B cell (primary cell): ENCODE measurements at regions not wholly inside any gene's neighbourhood (a gene's known extent, or its start where the extent isn't known, plus 50 kb on each side); places are given as distances from the start of the nearest gene placed in this dataset.

Experiments used
- ATAC-seq: fragments of 200-7000 bp; cut with Tn5 transposase; one replicate; pipeline ENCODE4 v1.10.0; 2021; ENCODE audit warnings: low read depth, mild to moderate bottlenecking, moderate number of reproducible peaks, moderate library complexity
- CTCF ChIA-PET: fragments of 350-600 bp; sonication (Branson Sonifier 250); formaldehyde crosslinking; loops from one replicate; lab custom pipeline; 2021; ENCODE audit warnings: antibody characterized with exemption, inconsistent platforms; lab: Charles Lee
- POLR2A ChIA-PET: fragments of 350-600 bp; sonication (Branson Sonifier 250); formaldehyde crosslinking; loops from one replicate; lab custom pipeline; 2021; ENCODE audit warnings: antibody characterized with exemption; lab: Charles Lee
- DNase-seq: peaks from one replicate; pipeline ENCODE4 v3.0.0; 2013
- H2AFZ ChIP-seq: 2 replicates; pipeline ENCODE4 v1.6.1; 2012; ENCODE audit warnings: mild to moderate bottlenecking, low read depth, low read length; ENCODE audit not compliant: insufficient read depth, poor library complexity, severe bottlenecking
- H3K27ac ChIP-seq, 2 donors: 1 replicate in 1 of 2; 2 replicates in 1 of 2; pipeline ENCODE4 v1.5.1; 2012 to 2013; ENCODE audit warnings: low read length in 2 of 2, mild to moderate bottlenecking in 2 of 2, moderate library complexity in 1 of 2
- H3K27me3 ChIP-seq, 4 experiments: fragments of 200-600 bp in 1 of 4; sonication (generic) in 1 of 4; replicated peaks in 1 of 4; 1 replicate in 2 of 4; 2 replicates in 2 of 4; pipeline versions ENCODE4 v1.6.1 to v1.7.0; 2013 to 2016; ENCODE audit warnings: low read length in 3 of 4, mild to moderate bottlenecking in 2 of 4, mixed read lengths in 1 of 4, moderate library complexity in 1 of 4; ENCODE audit not compliant: insufficient read depth in 4 of 4, control insufficient read depth in 3 of 4; ENCODE audit errors: control extremely low read depth in 1 of 4
- H3K36me3 ChIP-seq, 2 experiments: replicated peaks in 1 of 2; 1 replicate in 1 of 2; 2 replicates in 1 of 2; pipeline versions ENCODE4 v1.6.1 to v1.7.1; 2013; ENCODE audit warnings: low read length in 1 of 2; ENCODE audit not compliant: insufficient read depth in 2 of 2, control insufficient read depth in 1 of 2; ENCODE audit errors: control extremely low read depth in 1 of 2, extremely low read depth in 1 of 2
- H3K4me1 ChIP-seq, 2 donors: fragments of 200-600 bp in 1 of 2; sonication (generic) in 1 of 2; 1 replicate in 1 of 2; 2 replicates in 1 of 2; pipeline versions ENCODE4 v1.5.1 to v1.6.1; 2013 to 2017; ENCODE audit warnings: low read length in 2 of 2; ENCODE audit not compliant: control insufficient read depth in 2 of 2, insufficient read depth in 2 of 2
- H3K4me2 ChIP-seq: replicated peaks from 2 replicates; pipeline ENCODE3; 2012; ENCODE audit warnings: mild to moderate bottlenecking, low read depth, low read length; ENCODE audit not compliant: poor library complexity, severe bottlenecking
- H3K4me3 ChIP-seq, 5 experiments: fragments of 200-600 bp in 1 of 5; sonication (generic) in 1 of 5; 1 replicate in 3 of 5; 2 replicates in 2 of 5; pipeline versions ENCODE4 v1.5.1 to v1.7.0; 2011 to 2016; ENCODE audit warnings: low read length in 4 of 5, mild to moderate bottlenecking in 4 of 5, low read depth in 2 of 5, control low read depth in 1 of 5, moderate library complexity in 1 of 5; ENCODE audit not compliant: insufficient read depth in 1 of 5; ENCODE audit errors: control extremely low read depth in 1 of 5, extremely low read depth in 1 of 5
- H3K79me2 ChIP-seq: fragments of 200-600 bp; sonication (generic); one replicate; pipeline ENCODE4 v1.6.0; 2016; ENCODE audit warnings: low read length; ENCODE audit not compliant: control insufficient read depth, insufficient read depth
- H3K9ac ChIP-seq: fragments of 200-600 bp; sonication (generic); 2 replicates; pipeline ENCODE4 v1.6.1; 2017; ENCODE audit warnings: mild to moderate bottlenecking, low read length, moderate library complexity
- H3K9me3 ChIP-seq, 3 donors: one replicate each; pipeline versions ENCODE4 v1.6.1 to v1.7.1; 2013; ENCODE audit warnings: low read length in 2 of 3; ENCODE audit not compliant: control insufficient read depth in 2 of 3, insufficient read depth in 1 of 3; ENCODE audit errors: control extremely low read depth in 1 of 3
- H4K20me1 ChIP-seq: 2 replicates; pipeline ENCODE4 v1.6.0; 2012; ENCODE audit warnings: mild to moderate bottlenecking, low read length; ENCODE audit not compliant: insufficient read depth, control insufficient read depth, poor library complexity, severe bottlenecking
- H3K27ac Mint-ChIP-seq: one replicate; pipeline ENCODE4 v1.8.0; 2021; ENCODE audit warnings: mixed read lengths
- H3K27me3 Mint-ChIP-seq: one replicate; pipeline ENCODE4 v1.8.0; 2021; ENCODE audit warnings: mixed read lengths
- H3K4me1 Mint-ChIP-seq: one replicate; pipeline ENCODE4 v1.8.0; 2021; ENCODE audit warnings: mixed read lengths
- H3K4me3 Mint-ChIP-seq: one replicate; pipeline ENCODE4 v1.8.0; 2021; ENCODE audit warnings: mixed read lengths
- H3K9me3 Mint-ChIP-seq: one replicate; pipeline ENCODE4 v1.8.0; 2022; ENCODE audit warnings: mixed read lengths; ENCODE audit not compliant: insufficient read depth
- CTCF ChIP-seq: fragments of 200-600 bp; IDR thresholded peaks from one replicate; pipeline ENCODE4 v1.8.0; 2022; ENCODE audit warnings: antibody characterized with exemption, mild to moderate bottlenecking
- EZH2 ChIP-seq: IDR thresholded peaks from 2 replicates; pipeline ENCODE4 v1.6.1; 2012; ENCODE audit warnings: borderline replicate concordance, low read depth, mild to moderate bottlenecking, moderate library complexity, low read length; ENCODE audit not compliant: insufficient read depth, poor library complexity, severe bottlenecking
- WGBS: methylation state at CpG from one replicate; pipeline ENCODE4 v1.1.5; 2013; ENCODE audit warnings: missing lambda C conversion rate; ENCODE audit not compliant: insufficient coverage; 5-methylcytosine and 5-hydroxymethylcytosine counted together
- intact Hi-C: fragments of 100-400 bp; cut with micrococcal nuclease; formaldehyde crosslinking; loops from one replicate; pipeline ENCODE4 v1.10.0; 2022

- Mint-ChIP-seq H3K4me1 (no peaks in the 10 kb centered on the region), H3K27me3 (peaks cover 22% of the 10 kb centered on the region), H3K4me3 (no peak overlapping the region), H3K9me3 (no peaks in the 10 kb centered on the region), H3K27ac (no peak overlapping the region)
- H3K4me2 ChIP-seq, result no peak overlapping the region
- no peaks in the 10 kb centered on the region for H3K9me3 ChIP-seq
- no peak for TF ChIP-seq EZH2
- TF ChIP-seq CTCF, result no peak
- H3K79me2 ChIP-seq, result no peaks in the 10 kb centered on the region
- ATAC-seq (no peak), DNase-seq (no peak)
- H3K27ac ChIP-seq, result no peak overlapping the region
- peaks cover 0 to 3% (median 0%) of the 10 kb centered on the region in 4 experiments for H3K27me3 ChIP-seq
- H3K9ac ChIP-seq, result no peak overlapping the region
- no peak overlapping the region for H2AFZ ChIP-seq
- H3K4me3 ChIP-seq, result no peak overlapping the region
- H3K36me3 ChIP-seq, result no peaks in the 10 kb centered on the region
- ChIA-PET CTCF (no interaction called here), POLR2A (no interaction called here)
- intact Hi-C loops, result no loop called here
- H3K4me1 ChIP-seq, result no peaks in the 10 kb centered on the region
- 100% methylated on average over 2 of the region's 7 CpGs for WGBS
- no peaks in the 10 kb centered on the region for H4K20me1 ChIP-seq
Observed at GRCh38 chr1:56268519-56269140, 310.7 kb downstream of the PLPP3 start.

GRCh38 chr1:56267611-56268010 is 311.8 kb downstream of the PLPP3 start:
- ATAC-seq, result no peak
- Histone ChIP-seq H3K4me3 (no peak overlapping the region), H2AFZ (no peak overlapping the region), H3K4me1 (no peaks in the 10 kb centered on the region), H3K79me2 (no peaks in the 10 kb centered on the region), H3K36me3 (no peaks in the 10 kb centered on the region), H4K20me1 (no peaks in the 10 kb centered on the region), H3K9me3 (no peaks in the 10 kb centered on the region), H3K9ac (no peak overlapping the region), H3K4me2 (no peak overlapping the region), H3K27ac (no peak overlapping the region), H3K27me3 (peaks cover 0 to 3% (median 0%) of the 10 kb centered on the region in 4 experiments)
- intact Hi-C loops, result no loop called here
- no peak overlapping the region for H3K4me3 Mint-ChIP-seq
- no peaks in the 10 kb centered on the region for H3K4me1 Mint-ChIP-seq
- H3K27ac Mint-ChIP-seq, result no peak overlapping the region
- ChIA-PET CTCF (no interaction called here), POLR2A (no interaction called here)
- DNase-seq, result no peak
- TF ChIP-seq EZH2, result no peak
- no peak for TF ChIP-seq CTCF
- H3K27me3 Mint-ChIP-seq, result peaks cover 22% of the 10 kb centered on the region
- H3K9me3 Mint-ChIP-seq, result no peaks in the 10 kb centered on the region
- no CpG with 5 or more reads among the region's 2 CpGs for WGBS
